ENCODE measurements at regions not wholly inside any gene's neighbourhood (a gene's known extent, or its start where the extent isn't known, plus 50 kb on each side); places are given as distances from the start of the nearest gene placed in this dataset.

DNA sequence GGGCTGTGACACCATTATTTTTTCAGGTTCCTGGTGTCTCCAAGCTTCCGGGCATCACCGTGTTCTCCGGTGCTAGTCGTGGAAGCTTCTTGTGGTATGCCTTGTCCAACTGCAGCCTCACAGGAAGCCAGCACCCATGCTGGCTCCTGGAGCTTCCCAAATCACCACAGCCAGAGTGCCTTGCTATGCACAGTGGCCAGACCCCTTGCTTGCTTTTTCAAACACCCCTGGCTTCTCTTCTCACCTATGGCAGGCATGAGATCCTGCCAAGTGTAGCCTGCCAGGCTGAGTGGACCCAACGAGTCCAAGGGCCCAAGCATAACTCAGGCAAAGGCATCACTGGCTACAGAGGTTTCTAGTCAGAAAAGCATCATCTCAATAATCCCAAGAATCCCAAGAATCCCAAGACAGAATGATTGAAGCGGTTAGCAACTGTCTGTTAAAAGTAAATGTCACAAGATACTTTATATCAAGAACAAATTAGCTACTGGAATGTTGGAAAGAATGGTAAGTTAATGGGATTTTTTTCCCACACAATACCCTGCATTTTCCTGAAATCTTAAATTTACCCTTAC, 1522.9 kb downstream of the PCDH18 start:
- Mint-ChIP-seq H3K9me3 (ENCODE audit: unreplicated experiment) (no peaks in the 10 kb centered on the region), H3K36me3 (ENCODE audit: unreplicated experiment) (no peaks in the 10 kb centered on the region), H3K4me3 (ENCODE audit: unreplicated experiment) (no peak overlapping the region), H3K27me3 (ENCODE audit: unreplicated experiment) (no peaks in the 10 kb centered on the region), H3K4me1 (ENCODE audit: unreplicated experiment) (no peaks in the 10 kb centered on the region), H3K27ac (ENCODE audit: unreplicated experiment) (no peak overlapping the region)
- TF ChIP-seq, protein P1, sequence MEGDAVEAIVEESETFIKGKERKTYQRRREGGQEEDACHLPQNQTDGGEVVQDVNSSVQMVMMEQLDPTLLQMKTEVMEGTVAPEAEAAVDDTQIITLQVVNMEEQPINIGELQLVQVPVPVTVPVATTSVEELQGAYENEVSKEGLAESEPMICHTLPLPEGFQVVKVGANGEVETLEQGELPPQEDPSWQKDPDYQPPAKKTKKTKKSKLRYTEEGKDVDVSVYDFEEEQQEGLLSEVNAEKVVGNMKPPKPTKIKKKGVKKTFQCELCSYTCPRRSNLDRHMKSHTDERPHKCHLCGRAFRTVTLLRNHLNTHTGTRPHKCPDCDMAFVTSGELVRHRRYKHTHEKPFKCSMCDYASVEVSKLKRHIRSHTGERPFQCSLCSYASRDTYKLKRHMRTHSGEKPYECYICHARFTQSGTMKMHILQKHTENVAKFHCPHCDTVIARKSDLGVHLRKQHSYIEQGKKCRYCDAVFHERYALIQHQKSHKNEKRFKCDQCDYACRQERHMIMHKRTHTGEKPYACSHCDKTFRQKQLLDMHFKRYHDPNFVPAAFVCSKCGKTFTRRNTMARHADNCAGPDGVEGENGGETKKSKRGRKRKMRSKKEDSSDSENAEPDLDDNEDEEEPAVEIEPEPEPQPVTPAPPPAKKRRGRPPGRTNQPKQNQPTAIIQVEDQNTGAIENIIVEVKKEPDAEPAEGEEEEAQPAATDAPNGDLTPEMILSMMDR (IDR thresholded peaks at IDR 0.05) = no peak
- no peak for DNase-seq (ENCODE audit: extremely low spot score, unreplicated experiment)

DNA sequence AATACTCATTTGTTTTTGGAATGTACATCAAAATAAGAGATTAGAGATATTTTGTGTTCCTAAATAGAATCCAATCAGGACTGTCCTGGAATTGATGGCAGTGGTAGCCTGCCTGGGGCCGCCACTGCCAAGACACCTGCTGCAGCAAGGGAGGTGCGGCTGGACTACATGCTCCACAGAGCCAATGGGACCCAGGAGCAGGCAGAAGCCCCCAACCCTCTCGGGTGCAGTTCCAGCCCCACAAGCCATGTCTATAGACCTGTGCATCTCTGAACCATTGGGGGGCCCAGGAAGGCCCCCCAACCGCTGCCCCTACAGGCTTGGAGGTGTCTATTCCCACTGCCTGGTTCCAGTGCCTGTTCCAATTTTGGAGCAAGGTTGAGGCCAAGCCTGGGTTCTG, 1524.3 kb downstream of the PCDH18 start:
- Mint-ChIP-seq H3K36me3 (ENCODE audit: unreplicated experiment) (no peaks in the 10 kb centered on the region), H3K27me3 (ENCODE audit: unreplicated experiment) (no peaks in the 10 kb centered on the region), H3K27ac (ENCODE audit: unreplicated experiment) (no peak overlapping the region), H3K4me1 (ENCODE audit: unreplicated experiment) (no peaks in the 10 kb centered on the region), H3K9me3 (ENCODE audit: unreplicated experiment) (no peaks in the 10 kb centered on the region), H3K4me3 (ENCODE audit: unreplicated experiment) (no peak overlapping the region)
- TF ChIP-seq, protein P1 (IDR thresholded peaks at IDR 0.05) = no peak
- no peak for DNase-seq (ENCODE audit: extremely low spot score, unreplicated experiment)

DNA sequence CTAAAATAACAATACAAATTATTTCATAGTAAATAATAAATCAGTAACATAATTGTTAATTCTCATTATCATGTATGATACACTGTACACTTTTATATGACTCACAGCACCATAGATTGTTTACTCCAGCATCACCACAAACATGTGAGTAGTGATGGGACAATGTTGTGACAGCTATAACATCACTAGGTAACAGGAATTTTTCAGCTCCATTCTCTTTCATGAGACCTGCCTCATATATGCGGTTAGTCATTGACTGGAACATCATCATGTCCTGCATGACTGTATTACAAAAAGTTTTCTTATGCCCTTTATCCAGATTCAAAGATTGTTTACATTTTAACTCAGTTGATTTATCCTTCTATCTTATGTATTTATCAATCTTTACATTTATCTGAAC, 1530.0 kb downstream of the PCDH18 start:
- H3K27ac Mint-ChIP-seq (ENCODE audit: unreplicated experiment) = no peak overlapping the region
- peaks cover 12% of the 10 kb centered on the region for H3K4me1 Mint-ChIP-seq (ENCODE audit: unreplicated experiment)
- H3K9me3 Mint-ChIP-seq (ENCODE audit: unreplicated experiment) = no peaks in the 10 kb centered on the region
- DNase-seq (ENCODE audit: extremely low spot score, unreplicated experiment) = no peak
- TF ChIP-seq, protein P1 (IDR thresholded peaks at IDR 0.05) = no peak
- H3K27me3 Mint-ChIP-seq (ENCODE audit: unreplicated experiment) = no peaks in the 10 kb centered on the region
- no peaks in the 10 kb centered on the region for H3K36me3 Mint-ChIP-seq (ENCODE audit: unreplicated experiment)
- H3K4me3 Mint-ChIP-seq (ENCODE audit: unreplicated experiment) = no peak overlapping the region

DNA sequence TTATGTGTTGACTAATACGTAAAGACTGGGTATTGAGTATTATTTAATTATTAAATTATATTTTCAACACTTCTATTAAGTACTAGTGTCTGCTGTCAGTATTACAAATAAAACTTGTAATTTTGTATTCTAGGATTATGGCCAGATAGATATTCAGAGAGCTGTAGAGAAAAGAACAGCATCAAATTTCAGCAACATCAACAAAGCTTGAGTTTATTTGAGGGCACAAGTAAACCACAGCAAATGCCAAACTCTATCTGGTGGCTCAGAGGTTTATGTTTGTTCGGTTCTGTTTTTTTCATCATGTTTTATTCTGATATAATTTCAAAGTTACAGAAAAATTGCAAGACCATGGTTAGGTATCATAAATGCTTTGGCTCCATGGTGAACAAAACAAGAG, 1530.5 kb downstream of the PCDH18 start:
- no peak overlapping the region for H3K4me3 Mint-ChIP-seq (ENCODE audit: unreplicated experiment)
- no peaks in the 10 kb centered on the region for H3K9me3 Mint-ChIP-seq (ENCODE audit: unreplicated experiment)
- no peak for DNase-seq (ENCODE audit: extremely low spot score, unreplicated experiment)
- H3K4me1 Mint-ChIP-seq (ENCODE audit: unreplicated experiment) = peaks cover 12% of the 10 kb centered on the region
- no peaks in the 10 kb centered on the region for H3K27me3 Mint-ChIP-seq (ENCODE audit: unreplicated experiment)
- H3K27ac Mint-ChIP-seq (ENCODE audit: unreplicated experiment) = no peak overlapping the region
- TF ChIP-seq, protein P1 (IDR thresholded peaks at IDR 0.05) = no peak
- no peaks in the 10 kb centered on the region for H3K36me3 Mint-ChIP-seq (ENCODE audit: unreplicated experiment)

DNA sequence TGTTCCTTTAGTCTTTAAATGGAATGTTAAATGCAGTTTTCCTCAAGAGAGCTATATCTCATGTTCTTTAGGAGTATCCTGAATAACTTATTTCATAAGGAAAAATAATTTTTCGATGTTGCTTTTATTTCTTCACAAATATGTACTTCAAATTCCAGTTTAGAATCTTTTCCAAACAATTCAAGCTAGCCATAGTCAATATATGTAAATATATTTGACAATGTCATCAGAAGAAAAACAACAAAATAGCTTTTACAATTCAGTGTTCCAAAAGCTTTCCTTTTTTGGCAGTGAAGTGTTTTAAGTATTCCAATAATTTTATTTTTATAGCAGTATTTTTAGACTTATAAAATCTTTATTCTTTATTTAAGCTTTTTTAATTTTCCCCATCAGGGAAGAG, 1532.0 kb downstream of the PCDH18 start:
- no peak for DNase-seq (ENCODE audit: extremely low spot score, unreplicated experiment)
- no peaks in the 10 kb centered on the region for H3K27me3 Mint-ChIP-seq (ENCODE audit: unreplicated experiment)
- no peaks in the 10 kb centered on the region for H3K36me3 Mint-ChIP-seq (ENCODE audit: unreplicated experiment)
- H3K4me1 Mint-ChIP-seq (ENCODE audit: unreplicated experiment) = peaks cover 12% of the 10 kb centered on the region
- no peaks in the 10 kb centered on the region for H3K9me3 Mint-ChIP-seq (ENCODE audit: unreplicated experiment)
- TF ChIP-seq, protein P1 (IDR thresholded peaks at IDR 0.05) = no peak
- H3K4me3 Mint-ChIP-seq (ENCODE audit: unreplicated experiment) = no peak overlapping the region
- H3K27ac Mint-ChIP-seq (ENCODE audit: unreplicated experiment) = no peak overlapping the region
